HepG2 (cell line): ENCODE measurements at regions not wholly inside any gene's neighbourhood (a gene's known extent, or its start where the extent isn't known, plus 50 kb on each side); places are given as distances from the start of the nearest gene placed in this dataset.

Experiments
- AGO1 ChIP-seq: fragments of 200-400 bp; formaldehyde crosslinking; IDR thresholded peaks from 2 replicates; pipeline ENCODE4 v1.6.1; 2017; ENCODE audit warnings: mild to moderate bottlenecking, low read depth, low read length, moderate library complexity; ENCODE audit not compliant: poor library complexity, severe bottlenecking
- EHMT2 ChIP-seq: fragments of 200-600 bp; sonication (generic); IDR thresholded peaks from 2 replicates; pipeline ENCODE4 v1.7.0; 2017; ENCODE audit warnings: antibody characterized with exemption, low read depth, low read length, borderline replicate concordance
- FOXM1 ChIP-seq: sonication (generic); formaldehyde crosslinking; IDR thresholded peaks from 2 replicates; pipeline ENCODE4 v1.5.0; 2020; ENCODE audit warnings: missing genetic modification reagents
- FOXO1 ChIP-seq: sonication (generic); formaldehyde crosslinking; IDR thresholded peaks from 2 replicates; pipeline ENCODE4 v1.4.0; 2020; ENCODE audit warnings: missing genetic modification reagents
- GABPB1 ChIP-seq: IDR thresholded peaks from 2 replicates; pipeline ENCODE4 v1.6.1; 2016; ENCODE audit warnings: mild to moderate bottlenecking, missing genetic modification reagents, moderate library complexity, missing compliant biosample characterization
- KDM2A ChIP-seq: sonication (generic); formaldehyde crosslinking; IDR thresholded peaks from 2 replicates; pipeline ENCODE4 v1.4.0; 2020; ENCODE audit warnings: low read depth, missing genetic modification reagents, borderline replicate concordance
- NCOA2 ChIP-seq: sonication (generic); formaldehyde crosslinking; IDR thresholded peaks from 2 replicates; pipeline ENCODE4 v1.8.0; 2022; ENCODE audit warnings: inconsistent platforms
- SKIL ChIP-seq: sonication (generic); formaldehyde crosslinking; IDR thresholded peaks from 2 replicates; pipeline ENCODE4 v1.8.0; 2022; ENCODE audit warnings: missing genetic modification reagents, mild to moderate bottlenecking, moderate library complexity, borderline replicate concordance
- ZBTB21 ChIP-seq: sonication (generic); formaldehyde crosslinking; IDR thresholded peaks from 2 replicates; pipeline ENCODE4 v1.4.0; 2020; ENCODE audit warnings: missing genetic modification reagents
- ZNF343 ChIP-seq: sonication (generic); formaldehyde crosslinking; IDR thresholded peaks from 2 replicates; pipeline ENCODE4 v1.4.0; 2020; ENCODE audit warnings: mild to moderate bottlenecking, missing genetic modification reagents
- ZNF510 ChIP-seq: sonication (generic); formaldehyde crosslinking; IDR thresholded peaks from 2 replicates; pipeline ENCODE4 v1.4.0; 2020; ENCODE audit warnings: low read depth, mild to moderate bottlenecking, missing genetic modification reagents
- ZNF546 ChIP-seq: sonication (generic); formaldehyde crosslinking; conservative IDR thresholded peaks from 2 replicates; pipeline ENCODE4 v1.8.1; 2023; ENCODE audit warnings: mild to moderate bottlenecking, missing genetic modification reagents
- ZNF607 ChIP-seq: sonication (generic); formaldehyde crosslinking; IDR thresholded peaks from 2 replicates; pipeline ENCODE4 v1.5.1; 2020; ENCODE audit warnings: missing genetic modification reagents, mild to moderate bottlenecking, borderline replicate concordance
- TF ChIP-seq, protein P1 (sequence below): sonication (generic); formaldehyde crosslinking; IDR thresholded peaks from 2 replicates; pipeline ENCODE4 v1.5.0; 2020; ENCODE audit warnings: mild to moderate bottlenecking, missing genetic modification reagents, borderline replicate concordance
- TF ChIP-seq, protein P2 (sequence below): sonication (generic); formaldehyde crosslinking; IDR thresholded peaks from 2 replicates; pipeline ENCODE4 v1.4.0; 2020; ENCODE audit warnings: mild to moderate bottlenecking, missing genetic modification reagents
- TF ChIP-seq, protein P3 (sequence below): sonication (generic); formaldehyde crosslinking; IDR thresholded peaks from 2 replicates; pipeline ENCODE4 v1.8.0; 2022; ENCODE audit warnings: mild to moderate bottlenecking, missing genetic modification reagents, moderate library complexity

GRCh38 chr9:113652355-113653152 is 189.0 kb downstream of the RGS3 start (continued):
- TF ChIP-seq, protein P1, sequence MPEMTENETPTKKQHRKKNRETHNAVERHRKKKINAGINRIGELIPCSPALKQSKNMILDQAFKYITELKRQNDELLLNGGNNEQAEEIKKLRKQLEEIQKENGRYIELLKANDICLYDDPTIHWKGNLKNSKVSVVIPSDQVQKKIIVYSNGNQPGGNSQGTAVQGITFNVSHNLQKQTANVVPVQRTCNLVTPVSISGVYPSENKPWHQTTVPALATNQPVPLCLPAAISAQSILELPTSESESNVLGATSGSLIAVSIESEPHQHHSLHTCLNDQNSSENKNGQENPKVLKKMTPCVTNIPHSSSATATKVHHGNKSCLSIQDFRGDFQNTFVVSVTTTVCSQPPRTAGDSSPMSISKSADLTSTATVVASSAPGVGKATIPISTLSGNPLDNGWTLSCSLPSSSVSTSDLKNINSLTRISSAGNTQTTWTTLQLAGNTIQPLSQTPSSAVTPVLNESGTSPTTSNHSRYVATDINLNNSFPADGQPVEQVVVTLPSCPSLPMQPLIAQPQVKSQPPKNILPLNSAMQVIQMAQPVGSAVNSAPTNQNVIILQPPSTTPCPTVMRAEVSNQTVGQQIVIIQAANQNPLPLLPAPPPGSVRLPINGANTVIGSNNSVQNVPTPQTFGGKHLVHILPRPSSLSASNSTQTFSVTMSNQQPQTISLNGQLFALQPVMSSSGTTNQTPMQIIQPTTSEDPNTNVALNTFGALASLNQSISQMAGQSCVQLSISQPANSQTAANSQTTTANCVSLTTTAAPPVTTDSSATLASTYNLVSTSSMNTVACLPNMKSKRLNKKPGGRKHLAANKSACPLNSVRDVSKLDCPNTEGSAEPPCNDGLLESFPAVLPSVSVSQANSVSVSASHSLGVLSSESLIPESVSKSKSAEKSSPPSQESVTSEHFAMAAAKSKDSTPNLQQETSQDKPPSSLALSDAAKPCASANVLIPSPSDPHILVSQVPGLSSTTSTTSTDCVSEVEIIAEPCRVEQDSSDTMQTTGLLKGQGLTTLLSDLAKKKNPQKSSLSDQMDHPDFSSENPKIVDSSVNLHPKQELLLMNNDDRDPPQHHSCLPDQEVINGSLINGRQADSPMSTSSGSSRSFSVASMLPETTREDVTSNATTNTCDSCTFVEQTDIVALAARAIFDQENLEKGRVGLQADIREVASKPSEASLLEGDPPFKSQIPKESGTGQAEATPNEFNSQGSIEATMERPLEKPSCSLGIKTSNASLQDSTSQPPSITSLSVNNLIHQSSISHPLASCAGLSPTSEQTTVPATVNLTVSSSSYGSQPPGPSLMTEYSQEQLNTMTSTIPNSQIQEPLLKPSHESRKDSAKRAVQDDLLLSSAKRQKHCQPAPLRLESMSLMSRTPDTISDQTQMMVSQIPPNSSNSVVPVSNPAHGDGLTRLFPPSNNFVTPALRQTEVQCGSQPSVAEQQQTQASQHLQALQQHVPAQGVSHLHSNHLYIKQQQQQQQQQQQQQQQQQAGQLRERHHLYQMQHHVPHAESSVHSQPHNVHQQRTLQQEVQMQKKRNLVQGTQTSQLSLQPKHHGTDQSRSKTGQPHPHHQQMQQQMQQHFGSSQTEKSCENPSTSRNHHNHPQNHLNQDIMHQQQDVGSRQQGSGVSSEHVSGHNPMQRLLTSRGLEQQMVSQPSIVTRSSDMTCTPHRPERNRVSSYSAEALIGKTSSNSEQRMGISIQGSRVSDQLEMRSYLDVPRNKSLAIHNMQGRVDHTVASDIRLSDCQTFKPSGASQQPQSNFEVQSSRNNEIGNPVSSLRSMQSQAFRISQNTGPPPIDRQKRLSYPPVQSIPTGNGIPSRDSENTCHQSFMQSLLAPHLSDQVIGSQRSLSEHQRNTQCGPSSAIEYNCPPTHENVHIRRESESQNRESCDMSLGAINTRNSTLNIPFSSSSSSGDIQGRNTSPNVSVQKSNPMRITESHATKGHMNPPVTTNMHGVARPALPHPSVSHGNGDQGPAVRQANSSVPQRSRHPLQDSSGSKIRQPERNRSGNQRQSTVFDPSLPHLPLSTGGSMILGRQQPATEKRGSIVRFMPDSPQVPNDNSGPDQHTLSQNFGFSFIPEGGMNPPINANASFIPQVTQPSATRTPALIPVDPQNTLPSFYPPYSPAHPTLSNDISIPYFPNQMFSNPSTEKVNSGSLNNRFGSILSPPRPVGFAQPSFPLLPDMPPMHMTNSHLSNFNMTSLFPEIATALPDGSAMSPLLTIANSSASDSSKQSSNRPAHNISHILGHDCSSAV = no peak
- 0 out of 2 replicates have a peak, but pooled peaks have one; percentile 33 for TF ChIP-seq ZNF510 (CRISPR knock-in tag)
- TF ChIP-seq ZNF607 = no peak
- no peak for TF ChIP-seq ZNF343 (CRISPR knock-in tag)
- no peak for TF ChIP-seq FOXM1
- TF ChIP-seq KDM2A (CRISPR knock-in tag) = peak; percentile 69
- TF ChIP-seq GABPB1 = peak; percentile 62; the same call in 1 of the 2 replicates
- TF ChIP-seq, protein P2, sequence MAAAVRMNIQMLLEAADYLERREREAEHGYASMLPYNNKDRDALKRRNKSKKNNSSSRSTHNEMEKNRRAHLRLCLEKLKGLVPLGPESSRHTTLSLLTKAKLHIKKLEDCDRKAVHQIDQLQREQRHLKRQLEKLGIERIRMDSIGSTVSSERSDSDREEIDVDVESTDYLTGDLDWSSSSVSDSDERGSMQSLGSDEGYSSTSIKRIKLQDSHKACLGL (CRISPR knock-in tag) = no peak
- peak; percentile 61; the same call in 1 of the 2 replicates for TF ChIP-seq ZBTB21 (CRISPR knock-in tag)
- TF ChIP-seq, protein P3, sequence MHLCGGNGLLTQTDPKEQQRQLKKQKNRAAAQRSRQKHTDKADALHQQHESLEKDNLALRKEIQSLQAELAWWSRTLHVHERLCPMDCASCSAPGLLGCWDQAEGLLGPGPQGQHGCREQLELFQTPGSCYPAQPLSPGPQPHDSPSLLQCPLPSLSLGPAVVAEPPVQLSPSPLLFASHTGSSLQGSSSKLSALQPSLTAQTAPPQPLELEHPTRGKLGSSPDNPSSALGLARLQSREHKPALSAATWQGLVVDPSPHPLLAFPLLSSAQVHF (CRISPR knock-in tag) = no peak
- no peak for TF ChIP-seq AGO1
- TF ChIP-seq NCOA2 = peak; percentile 97
- peak; percentile 99 for TF ChIP-seq FOXO1
- TF ChIP-seq EHMT2 = peak; percentile 57; the same call in 1 of the 2 replicates
- TF ChIP-seq SKIL (CRISPR knock-in tag) = peak; percentile 90
- no peak for TF ChIP-seq ZNF546 (CRISPR knock-in tag)
